ENCODE measurements at regions not wholly inside any gene's neighbourhood (a gene's known extent, or its start where the extent isn't known, plus 50 kb on each side); places are given as distances from the start of the nearest gene placed in this dataset.
"Not testable (repeated sequence)": the region's sequence is repeated elsewhere in the genome, so short reads cannot be mapped to it uniquely, and the experiment has no call there.

DNA sequence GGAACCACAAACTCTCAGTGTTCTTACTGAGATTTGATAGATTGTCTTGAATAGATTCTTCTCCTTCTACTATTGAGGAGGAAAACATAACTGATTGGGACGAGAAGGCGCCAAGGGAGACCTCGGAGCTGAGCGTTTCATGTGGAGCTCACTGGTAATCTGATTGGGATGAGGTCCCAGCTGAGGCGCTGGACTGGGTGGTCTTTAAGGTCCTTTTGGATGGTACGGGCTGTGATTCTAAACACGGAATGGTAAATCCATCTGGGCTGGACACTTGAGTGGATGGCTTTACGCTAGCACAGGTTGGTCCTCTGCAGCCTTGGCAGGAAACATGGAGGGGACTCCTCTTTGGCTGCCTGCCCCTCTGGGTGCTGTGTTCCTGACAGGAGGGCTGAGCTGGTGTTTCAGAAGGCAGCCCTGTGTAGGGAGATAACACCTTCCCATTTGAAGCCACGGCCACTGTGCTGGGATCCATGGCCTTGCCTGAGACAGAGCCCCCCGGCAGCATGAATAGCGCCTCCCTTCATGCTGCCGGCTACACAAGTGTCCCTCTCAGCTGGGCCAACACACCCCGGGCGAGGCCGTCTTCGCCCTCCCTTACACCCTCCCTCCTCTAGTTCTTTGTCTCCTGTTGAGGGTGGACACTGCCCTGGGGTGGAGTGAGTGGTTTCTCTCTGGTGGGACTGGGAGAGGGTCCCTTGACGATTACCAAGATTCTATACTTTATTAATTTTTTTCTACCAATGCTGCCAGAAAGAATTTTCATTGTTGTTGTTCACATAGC, 203.2 kb upstream of the SHH start:
- intact Hi-C loops (cut with DNase I; ENCODE audit: low total_unique reads) (no loop called here), in situ Hi-C loops (cut with MboI; ENCODE audit: low sequenced_read_pairs in 4 of 4) (no loop called here)
- Histone ChIP-seq H3K27me3 (no peaks in the 10 kb centered on the region), H3K36me3 (no peaks in the 10 kb centered on the region), H3K4me3 (no peak overlapping the region), H3K4me1 (no peaks in the 10 kb centered on the region), H3K9me3 (no peaks in the 10 kb centered on the region), H3K27ac (no peak overlapping the region)
- ATAC-seq (no peak), DNase-seq (no peak)
- TF ChIP-seq, protein P1, sequence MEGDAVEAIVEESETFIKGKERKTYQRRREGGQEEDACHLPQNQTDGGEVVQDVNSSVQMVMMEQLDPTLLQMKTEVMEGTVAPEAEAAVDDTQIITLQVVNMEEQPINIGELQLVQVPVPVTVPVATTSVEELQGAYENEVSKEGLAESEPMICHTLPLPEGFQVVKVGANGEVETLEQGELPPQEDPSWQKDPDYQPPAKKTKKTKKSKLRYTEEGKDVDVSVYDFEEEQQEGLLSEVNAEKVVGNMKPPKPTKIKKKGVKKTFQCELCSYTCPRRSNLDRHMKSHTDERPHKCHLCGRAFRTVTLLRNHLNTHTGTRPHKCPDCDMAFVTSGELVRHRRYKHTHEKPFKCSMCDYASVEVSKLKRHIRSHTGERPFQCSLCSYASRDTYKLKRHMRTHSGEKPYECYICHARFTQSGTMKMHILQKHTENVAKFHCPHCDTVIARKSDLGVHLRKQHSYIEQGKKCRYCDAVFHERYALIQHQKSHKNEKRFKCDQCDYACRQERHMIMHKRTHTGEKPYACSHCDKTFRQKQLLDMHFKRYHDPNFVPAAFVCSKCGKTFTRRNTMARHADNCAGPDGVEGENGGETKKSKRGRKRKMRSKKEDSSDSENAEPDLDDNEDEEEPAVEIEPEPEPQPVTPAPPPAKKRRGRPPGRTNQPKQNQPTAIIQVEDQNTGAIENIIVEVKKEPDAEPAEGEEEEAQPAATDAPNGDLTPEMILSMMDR (IDR thresholded peaks at IDR 0.05 in 4 of 5, conservative IDR thresholded peaks at IDR 0.05 in 1 of 5): no peak
- no peak for TF ChIP-seq POLR2A (IDR thresholded peaks at IDR 0.05)

DNA sequence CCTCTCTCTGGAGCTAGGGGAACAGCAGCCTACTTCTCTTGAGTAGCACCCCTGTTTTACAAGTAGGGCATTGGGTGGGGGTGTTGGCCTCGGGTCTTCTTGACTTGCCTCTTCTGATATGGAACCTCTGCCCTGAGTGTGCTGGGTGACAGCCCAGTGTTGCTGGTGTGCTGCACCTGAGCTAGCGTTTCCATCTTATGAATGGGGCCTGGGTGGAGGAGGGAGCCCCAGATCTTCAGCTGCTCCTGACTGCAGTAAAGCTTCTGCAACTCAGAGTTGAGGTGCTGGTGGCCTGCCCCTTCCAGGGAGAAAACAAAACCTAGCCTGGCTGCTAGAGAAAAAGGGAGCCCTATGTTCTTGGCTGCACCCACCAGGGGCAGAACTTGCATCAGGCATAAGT, 202.5 kb upstream of the SHH start:
- intact Hi-C loops (cut with DNase I; ENCODE audit: low total_unique reads) (no loop called here), in situ Hi-C loops (cut with MboI; ENCODE audit: low sequenced_read_pairs in 4 of 4) (no loop called here)
- H3K27ac ChIP-seq: no peak overlapping the region
- ATAC-seq (no peak), DNase-seq (no peak)
- no peak overlapping the region for H3K4me3 ChIP-seq
- no peaks in the 10 kb centered on the region for H3K36me3 ChIP-seq
- H3K4me1 ChIP-seq: no peaks in the 10 kb centered on the region
- no peak for TF ChIP-seq POLR2A (IDR thresholded peaks at IDR 0.05)
- TF ChIP-seq, protein P1 (IDR thresholded peaks at IDR 0.05 in 4 of 5, conservative IDR thresholded peaks at IDR 0.05 in 1 of 5): no peak
- H3K27me3 ChIP-seq: no peaks in the 10 kb centered on the region
- H3K9me3 ChIP-seq: no peaks in the 10 kb centered on the region

DNA sequence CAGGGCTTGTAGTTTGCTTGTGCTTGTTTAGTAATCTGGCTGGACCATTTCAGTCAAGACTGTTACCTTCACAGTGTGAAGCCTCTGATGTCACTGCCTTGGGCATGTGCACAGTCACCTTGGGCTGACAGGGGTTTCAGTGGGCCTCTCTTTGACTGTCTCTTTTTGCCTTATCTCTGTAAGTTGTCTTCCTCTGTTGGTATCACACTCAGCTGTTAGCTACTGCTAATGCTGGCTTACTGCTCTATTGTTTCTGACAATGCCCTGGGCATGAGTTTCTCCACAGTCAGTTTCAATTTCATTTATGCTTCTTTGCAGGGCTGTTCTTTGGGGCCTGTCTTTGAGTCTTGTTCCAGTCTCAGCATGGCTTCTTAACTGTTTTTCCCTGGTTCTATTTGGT, 201.9 kb upstream of the SHH start:
- ATAC-seq (no peak), DNase-seq (no peak)
- Histone ChIP-seq H3K36me3 (no peaks in the 10 kb centered on the region), H3K4me1 (no peaks in the 10 kb centered on the region), H3K27me3 (no peaks in the 10 kb centered on the region), H3K27ac (no peak overlapping the region), H3K4me3 (no peak overlapping the region), H3K9me3 (no peaks in the 10 kb centered on the region)
- in situ Hi-C loops (cut with MboI; ENCODE audit: low sequenced_read_pairs in 4 of 4) (no loop called here), intact Hi-C loops (cut with DNase I; ENCODE audit: low total_unique reads) (no loop called here)
- TF ChIP-seq POLR2A (IDR thresholded peaks at IDR 0.05): no peak
- TF ChIP-seq, protein P1 (IDR thresholded peaks at IDR 0.05 in 4 of 5, conservative IDR thresholded peaks at IDR 0.05 in 1 of 5): no peak

DNA sequence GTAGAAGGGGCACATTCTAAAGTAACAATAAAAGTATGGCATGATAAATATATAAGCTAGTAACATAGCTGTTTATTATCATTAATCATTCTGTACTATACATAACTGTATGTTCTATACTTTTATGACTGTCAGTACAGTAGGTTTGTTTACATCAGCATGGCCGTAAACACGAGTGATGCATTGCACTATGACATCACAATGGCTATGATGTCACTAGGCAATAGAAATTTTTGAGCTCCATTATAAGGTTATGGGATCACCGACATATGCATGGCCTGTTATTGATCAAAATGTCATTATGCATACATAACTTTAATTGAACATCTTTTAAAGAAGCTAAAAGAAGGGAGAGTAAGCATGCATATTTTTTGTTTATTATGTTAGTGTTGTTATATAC, 200.1 kb upstream of the SHH start:
- H3K27me3 ChIP-seq: no peaks in the 10 kb centered on the region
- intact Hi-C loops (cut with DNase I; ENCODE audit: low total_unique reads): no loop called here
- in situ Hi-C loops (cut with MboI; ENCODE audit: low sequenced_read_pairs in 4 of 4): no loop called here
- no peak overlapping the region for H3K4me3 ChIP-seq
- no peak for DNase-seq
- ATAC-seq: no peak
- no peaks in the 10 kb centered on the region for H3K4me1 ChIP-seq
- H3K36me3 ChIP-seq: no peaks in the 10 kb centered on the region
- TF ChIP-seq POLR2A (IDR thresholded peaks at IDR 0.05): no peak
- TF ChIP-seq, protein P1 (IDR thresholded peaks at IDR 0.05 in 4 of 5, conservative IDR thresholded peaks at IDR 0.05 in 1 of 5): no peak
- no peaks in the 10 kb centered on the region for H3K9me3 ChIP-seq
- no peak overlapping the region for H3K27ac ChIP-seq

DNA sequence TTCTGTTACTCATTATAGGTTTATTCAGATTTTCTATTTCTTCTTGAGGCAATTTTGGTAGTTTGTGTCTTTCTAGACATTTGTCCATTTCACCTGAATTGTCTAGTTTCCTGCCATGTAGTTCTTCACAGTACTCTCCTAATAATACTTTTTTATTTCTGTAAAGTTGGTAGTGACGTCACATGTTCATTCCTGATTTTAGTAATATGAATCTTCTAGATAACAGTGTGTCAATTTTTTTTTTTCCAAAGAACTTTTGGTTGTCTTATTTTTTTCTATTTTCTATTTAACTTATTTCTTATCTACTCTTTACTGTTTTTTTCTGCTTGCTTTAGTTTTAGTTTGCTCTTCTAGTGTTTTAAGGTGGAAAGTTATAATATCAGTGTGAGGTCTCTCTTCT, 197.3 kb upstream of the SHH start:
- no peak for TF ChIP-seq POLR2A (IDR thresholded peaks at IDR 0.05)
- TF ChIP-seq, protein P1 (IDR thresholded peaks at IDR 0.05 in 4 of 5, conservative IDR thresholded peaks at IDR 0.05 in 1 of 5): no peak
- Histone ChIP-seq H3K36me3 (no peaks in the 10 kb centered on the region), H3K4me1 (no peaks in the 10 kb centered on the region), H3K9me3 (no peaks in the 10 kb centered on the region), H3K27me3 (no peaks in the 10 kb centered on the region), H3K4me3 (no peak overlapping the region), H3K27ac (no peak overlapping the region)
- DNase-seq (no peak), ATAC-seq (no peak)
- in situ Hi-C loops (cut with MboI; ENCODE audit: low sequenced_read_pairs in 4 of 4): no loop called here
- intact Hi-C loops (cut with DNase I; ENCODE audit: low total_unique reads): no loop called here

DNA sequence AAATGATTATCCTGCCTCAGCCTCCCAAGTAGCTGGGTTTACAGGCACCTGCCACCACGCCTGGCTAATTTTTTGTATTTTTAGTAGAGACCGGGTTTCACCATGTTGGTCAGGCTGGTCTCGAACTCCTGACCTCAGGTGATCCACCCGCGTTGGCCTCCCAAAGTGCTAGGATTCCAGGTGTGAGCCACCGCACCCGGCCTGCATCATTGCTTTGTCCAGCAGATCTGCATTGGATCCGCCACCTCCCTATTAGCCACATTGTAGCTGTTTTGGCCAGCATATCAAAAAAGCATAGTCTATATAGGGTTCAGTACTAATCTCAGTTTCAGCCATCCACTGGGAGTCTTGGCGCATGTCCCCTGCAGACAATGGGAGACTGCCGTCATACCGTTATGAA, 194.6 kb upstream of the SHH start:
- intact Hi-C loops (cut with DNase I; ENCODE audit: low total_unique reads); H3K9me3 ChIP-seq; H3K36me3 ChIP-seq; H3K4me1 ChIP-seq; H3K27me3 ChIP-seq; DNase-seq; ATAC-seq; in situ Hi-C loops (cut with MboI; ENCODE audit: low sequenced_read_pairs in 4 of 4); H3K4me3 ChIP-seq; H3K27ac ChIP-seq: not testable (repeated sequence)

Measured in gastrocnemius medialis (tissue), 4 donors.